Gastroesophageal sphincter (tissue), 4 donors: ENCODE measurements at regions not wholly inside any gene's neighbourhood (a gene's known extent, or its start where the extent isn't known, plus 50 kb on each side); places are given as distances from the start of the nearest gene placed in this dataset.

Source experiments
- ATAC-seq: fragments of 150-250 bp; one replicate; pipeline ENCODE4 v1.9.1; 2016; ENCODE audit warnings: mild to moderate bottlenecking, moderate library complexity
- H3K27ac ChIP-seq, 4 donors: fragments of 200-600 bp; sonication (generic) in 3 of 4; 1 replicate in 3 of 4; 2 replicates in 1 of 4; pipeline ENCODE4 v1.5.1; 2016 to 2019
- H3K27me3 ChIP-seq: fragments of 200-600 bp; sonication (generic); one replicate; pipeline ENCODE4 v1.5.1; 2019
- H3K36me3 ChIP-seq, 2 donors: fragments of 200-600 bp; sonication (generic); one replicate each; pipeline ENCODE4 v1.5.1; 2019; ENCODE audit warnings: control low read depth in 1 of 2
- H3K4me1 ChIP-seq, 3 donors: fragments of 200-600 bp; sonication (generic); 1 replicate in 2 of 3; 2 replicates in 1 of 3; pipeline ENCODE4 v1.5.1; 2016 to 2019; ENCODE audit warnings: control low read depth in 2 of 3
- H3K4me3 ChIP-seq, 2 donors: fragments of 200-600 bp; sonication (generic); one replicate each; pipeline ENCODE4 v1.5.1; 2019; ENCODE audit warnings: mild to moderate bottlenecking in 1 of 2, moderate library complexity in 1 of 2
- H3K9me3 ChIP-seq, 3 donors: fragments of 200-600 bp; sonication (generic); one replicate each; pipeline ENCODE4 v1.5.1; 2017 to 2019; ENCODE audit warnings: control low read depth in 2 of 3
- CTCF ChIP-seq, 4 experiments: fragments of 200-600 bp in 2 of 4; fragments of 450-650 bp in 2 of 4; sonication (generic) in 1 of 4; IDR thresholded peaks; one replicate each; pipeline ENCODE4 v1.5.1; 2017 to 2019; ENCODE audit warnings: antibody characterized with exemption in 4 of 4, mild to moderate bottlenecking in 2 of 4, moderate library complexity in 2 of 4
- EP300 ChIP-seq: sonication (generic); formaldehyde crosslinking; IDR thresholded peaks from one replicate; pipeline ENCODE4 v1.6.1; 2017; ENCODE audit warnings: antibody characterized with exemption, mild to moderate bottlenecking
- POLR2A ChIP-seq, 2 donors: fragments of 450-650 bp; IDR thresholded peaks; one replicate each; pipeline ENCODE4 v1.6.1; 2017; ENCODE audit warnings: antibody characterized with exemption in 2 of 2, mild to moderate bottlenecking in 2 of 2, moderate library complexity in 1 of 2
- POLR2AphosphoS5 ChIP-seq: sonication (generic); formaldehyde crosslinking; IDR thresholded peaks from one replicate; pipeline ENCODE4 v1.6.1; 2017; ENCODE audit warnings: antibody characterized with exemption
- WGBS, 2 donors: methylation state at CpG; one replicate each; pipeline ENCODE4 v1.1.5; 2018; ENCODE audit warnings: low coverage in 1 of 2; 5-methylcytosine and 5-hydroxymethylcytosine counted together

DNA sequence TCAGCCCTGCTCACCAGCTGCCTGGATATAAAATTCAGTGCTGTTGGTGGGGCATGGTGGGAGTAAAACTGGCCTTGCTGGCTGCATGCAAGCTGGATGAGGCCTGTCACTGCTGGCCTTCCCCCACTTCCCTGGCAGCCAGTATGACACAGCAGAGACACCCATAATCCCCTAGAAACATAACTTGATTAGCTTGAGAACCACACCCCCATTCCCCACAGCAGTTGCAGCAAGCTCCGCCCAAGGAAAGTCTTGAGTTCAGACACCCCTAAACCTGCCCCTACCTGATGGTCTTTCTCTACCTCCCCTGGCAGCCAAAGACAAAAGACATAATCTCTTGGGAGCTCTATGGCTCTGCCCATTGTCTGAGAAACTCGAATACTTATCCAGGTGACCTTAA lies 405.1 kb upstream of the NECTIN3 start:
- no peaks in the 10 kb centered on the region for H3K4me1 ChIP-seq
- H3K9me3 ChIP-seq: peaks cover 0 to 14% (median 0%) of the 10 kb centered on the region in 3 donors
- no peaks in the 10 kb centered on the region for H3K27me3 ChIP-seq
- H3K36me3 ChIP-seq: no peaks in the 10 kb centered on the region
- no peak overlapping the region for H3K4me3 ChIP-seq
- ATAC-seq: no peak
- no peak overlapping the region for H3K27ac ChIP-seq
- 50 to 100% methylated on average over 1 of the region's 2 CpGs for WGBS, 2 donors
- TF ChIP-seq POLR2A (IDR thresholded peaks at IDR 0.05): no peak
- no peak for TF ChIP-seq CTCF (IDR thresholded peaks at IDR 0.05)

GRCh38 chr3:110667216-110667615 lies 404.4 kb upstream of the NECTIN3 start:
- Histone ChIP-seq H3K36me3 (no peaks in the 10 kb centered on the region), H3K9me3 (peaks cover 0 to 12% (median 0%) of the 10 kb centered on the region in 3 donors), H3K27me3 (no peaks in the 10 kb centered on the region), H3K27ac (no peak overlapping the region), H3K4me1 (no peaks in the 10 kb centered on the region), H3K4me3 (no peak overlapping the region)
- no peak for TF ChIP-seq CTCF (IDR thresholded peaks at IDR 0.05)
- no peak for TF ChIP-seq POLR2A (IDR thresholded peaks at IDR 0.05)
- no peak for TF ChIP-seq POLR2AphosphoS5
- no peak for TF ChIP-seq EP300
- no CpG with 5 or more reads among the region's 2 CpGs for WGBS, 2 donors
- no peak for ATAC-seq

GRCh38 chr3:110670407-110670806 lies 401.2 kb upstream of the NECTIN3 start:
- no peak overlapping the region for H3K4me3 ChIP-seq
- no peak for ATAC-seq
- H3K27ac ChIP-seq: no peak overlapping the region
- TF ChIP-seq CTCF (IDR thresholded peaks at IDR 0.05) (no peak), POLR2A (IDR thresholded peaks at IDR 0.05) (no peak), EP300 (no peak), POLR2AphosphoS5 (no peak)
- H3K9me3 ChIP-seq: peaks cover 0 to 7% (median 0%) of the 10 kb centered on the region in 3 donors
- no peaks in the 10 kb centered on the region for H3K27me3 ChIP-seq
- no peaks in the 10 kb centered on the region for H3K4me1 ChIP-seq
- no peaks in the 10 kb centered on the region for H3K36me3 ChIP-seq

DNA sequence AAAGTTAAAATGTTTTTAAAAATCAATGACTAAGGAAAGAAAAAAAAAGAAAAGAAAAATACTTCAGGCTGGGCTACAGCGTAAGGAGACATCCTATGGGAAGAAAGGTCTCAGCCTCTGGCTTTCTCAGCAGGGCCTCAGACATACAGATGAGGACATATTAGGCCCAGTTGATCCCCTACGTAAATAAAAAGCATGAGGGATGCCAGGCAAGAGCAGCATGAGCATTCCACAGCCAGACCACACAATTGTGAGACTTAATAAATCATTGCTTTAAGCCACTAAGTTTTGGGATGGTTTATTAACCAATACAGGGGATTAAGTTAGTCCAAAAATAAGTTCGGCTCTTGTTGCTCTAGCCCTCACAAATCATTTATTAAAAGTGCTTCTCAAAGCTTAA lies 394.1 kb upstream of the NECTIN3 start:
- TF ChIP-seq POLR2AphosphoS5 (no peak), CTCF (IDR thresholded peaks at IDR 0.05) (no peak), EP300 (no peak), POLR2A (IDR thresholded peaks at IDR 0.05) (no peak)
- Histone ChIP-seq H3K36me3 (no peaks in the 10 kb centered on the region), H3K4me1 (no peaks in the 10 kb centered on the region), H3K27ac (no peak overlapping the region), H3K4me3 (no peak overlapping the region), H3K9me3 (no peaks in the 10 kb centered on the region), H3K27me3 (no peaks in the 10 kb centered on the region)
- no peak for ATAC-seq
- WGBS, 2 donors: 14 to 18% methylated on average over 2 to 3 of the region's 3 CpGs

- TF ChIP-seq POLR2AphosphoS5 (no peak), EP300 (no peak), CTCF (IDR thresholded peaks at IDR 0.05) (no peak), POLR2A (IDR thresholded peaks at IDR 0.05) (no peak)
- H3K36me3 ChIP-seq: no peaks in the 10 kb centered on the region
- no peaks in the 10 kb centered on the region for H3K4me1 ChIP-seq
- no peaks in the 10 kb centered on the region for H3K9me3 ChIP-seq
- 35 to 46% methylated on average over 2 of the region's 2 CpGs for WGBS, 2 donors
- no peak for ATAC-seq
- H3K4me3 ChIP-seq: no peak overlapping the region
- no peaks in the 10 kb centered on the region for H3K27me3 ChIP-seq
- H3K27ac ChIP-seq: no peak overlapping the region
These were observed 392.3 kb upstream of the NECTIN3 start for GRCh38 chr3:110679285-110679684.
